Panc1 (cell line): ENCODE measurements at regions not wholly inside any gene's neighbourhood (a gene's known extent, or its start where the extent isn't known, plus 50 kb on each side); places are given as distances from the start of the nearest gene placed in this dataset.

Experiments used
- ATAC-seq: fragments of 200-7000 bp; cut with Tn5 transposase; 2 replicates; pipeline ENCODE4 v1.9.1; 2020; ENCODE audit warnings: mild to moderate bottlenecking, moderate library complexity
- BruUV-seq: library from RNA; stranded (reverse); fragments of 400-500 nt; replicated peaks from 2 replicates; lab custom pipeline; 2021; lab: Mats Ljungman, UMichigan
- CTCF ChIA-PET: fragments of 300-600 bp; sonication (Branson Sonifier 250); formaldehyde crosslinking; loops from one replicate; lab custom pipeline; 2022; ENCODE audit warnings: antibody characterized with exemption; lab: Charles Lee
- POLR2A ChIA-PET: fragments of 300-600 bp; sonication (Branson Sonifier 250); formaldehyde crosslinking; loops from one replicate; lab custom pipeline; 2022; ENCODE audit warnings: antibody characterized with exemption; lab: Charles Lee
- DNase-seq: peaks from one replicate; pipeline ENCODE4 v3.0.0-alpha.2; 2010; ENCODE audit warnings: low read depth, low spot score
- H3K27ac ChIP-seq: 2 replicates; pipeline ENCODE4 v1.5.1; 2011; ENCODE audit warnings: mild to moderate bottlenecking, low read length, inconsistent platforms
- H3K27me3 ChIP-seq: fragments of 200-500 bp; sonication (Bioruptor generic); 2 replicates; pipeline ENCODE4 v1.6.0; 2014; ENCODE audit warnings: low read length, inconsistent platforms; ENCODE audit not compliant: control insufficient read depth, insufficient read depth
- H3K36me3 ChIP-seq: fragments of 200-500 bp; sonication (Bioruptor generic); 2 replicates; pipeline ENCODE4 v1.5.1; 2014; ENCODE audit warnings: inconsistent platforms, mild to moderate bottlenecking, low read length, moderate library complexity; ENCODE audit not compliant: control insufficient read depth, insufficient read depth
- H3K4me1 ChIP-seq: 2 replicates; pipeline ENCODE4 v1.5.1; 2011; ENCODE audit warnings: inconsistent platforms, mild to moderate bottlenecking, low read length, moderate library complexity; ENCODE audit not compliant: control insufficient read depth, insufficient read depth
- H3K4me3 ChIP-seq, 2 experiments: 2 replicates each; pipeline ENCODE4 v1.5.1; 2011 to 2012; ENCODE audit warnings: low read depth in 2 of 2, low read length in 2 of 2, mild to moderate bottlenecking in 2 of 2, inconsistent platforms in 1 of 2, moderate library complexity in 1 of 2
- H3K9me3 ChIP-seq: fragments of 200-500 bp; sonication (Bioruptor generic); 2 replicates; pipeline ENCODE4 v1.5.1; 2014; ENCODE audit warnings: low read depth, mild to moderate bottlenecking, inconsistent platforms, low read length, moderate library complexity; ENCODE audit not compliant: control insufficient read depth, insufficient read depth
- CTCF ChIP-seq: fragments of 450-650 bp; IDR thresholded peaks from 2 replicates; pipeline ENCODE4 v1.5.1; 2017; ENCODE audit warnings: mild to moderate bottlenecking
- POLR2AphosphoS5 ChIP-seq: IDR thresholded peaks from 2 replicates; pipeline ENCODE4 v1.6.1; 2012; ENCODE audit warnings: mild to moderate bottlenecking, low read depth, low read length, moderate library complexity
- REST ChIP-seq, 2 experiments: IDR thresholded peaks; 2 replicates each; pipeline ENCODE4 v1.6.1; 2011 to 2012; ENCODE audit warnings: low read depth in 2 of 2, control low read depth in 1 of 2, low read length in 1 of 2, mild to moderate bottlenecking in 1 of 2, moderate library complexity in 1 of 2; ENCODE audit not compliant: insufficient read depth in 1 of 2
- SIN3A ChIP-seq: IDR thresholded peaks from 2 replicates; pipeline ENCODE4 v1.6.1; 2012; ENCODE audit warnings: low read depth, mild to moderate bottlenecking, low read length, moderate library complexity, borderline replicate concordance; ENCODE audit not compliant: insufficient read depth
- TCF7L2 ChIP-seq: IDR thresholded peaks from 2 replicates; pipeline ENCODE4 v1.6.1; 2011; ENCODE audit warnings: mild to moderate bottlenecking, low read depth, low read length, inconsistent platforms
- in situ Hi-C: cut with HindIII; loops from 2 replicates; pipeline ENCODE4 v1.10.0; 2016; ENCODE audit warnings: low sequenced_read_pairs, low pct_unique_long_range_greater_than_20kb
- intact Hi-C: fragments of 100-400 bp; cut with micrococcal nuclease; formaldehyde crosslinking; loops from one replicate; pipeline ENCODE4 v1.10.0; 2022; ENCODE audit not compliant: unreplicated experiment

GRCh38 chr10:124299696-124300095 is 119.0 kb downstream of the OAT start:
- CTCF ChIA-PET, result no interaction called here
- no peak for DNase-seq

GRCh38 chr10:124298891-124299290 is 119.8 kb downstream of the OAT start:
- POLR2A ChIA-PET, result no interaction called here
- DNase-seq (no peak), ATAC-seq (no peak)
- Histone ChIP-seq H3K27ac (no peak overlapping the region), H3K27me3 (no peaks in the 10 kb centered on the region), H3K4me1 (no peaks in the 10 kb centered on the region), H3K4me3 (no peak overlapping the region), H3K9me3 (no peaks in the 10 kb centered on the region; the same call in 1 of the 2 replicates), H3K36me3 (no peaks in the 10 kb centered on the region)
- intact Hi-C loops, result no loop called here
- TF ChIP-seq REST (IDR thresholded peaks at IDR 0.05; ENCODE audit: insufficient read depth in 1 of 2, low read depth in 2 of 2, low read length in 1 of 2), result no peak
- no peak for TF ChIP-seq POLR2AphosphoS5
- no peak for TF ChIP-seq CTCF
- no peak for TF ChIP-seq TCF7L2
- no peak for TF ChIP-seq SIN3A
- CTCF ChIA-PET, result no interaction called here
- no TSS peak for BruUV-seq
- in situ Hi-C loops, result no loop called here

More at GRCh38 chr10:124299696-124300095, 119.0 kb downstream of the OAT start:
- Histone ChIP-seq H3K4me3 (no peak overlapping the region), H3K9me3 (no peaks in the 10 kb centered on the region; the same call in 1 of the 2 replicates), H3K36me3 (no peaks in the 10 kb centered on the region), H3K4me1 (no peaks in the 10 kb centered on the region), H3K27ac (no peak overlapping the region), H3K27me3 (no peaks in the 10 kb centered on the region)
- BruUV-seq, result no TSS peak
- intact Hi-C loops (no loop called here), in situ Hi-C loops (no loop called here)
- TF ChIP-seq REST (IDR thresholded peaks at IDR 0.05; ENCODE audit: insufficient read depth in 1 of 2, low read depth in 2 of 2, low read length in 1 of 2) (no peak), CTCF (no peak), SIN3A (no peak), TCF7L2 (no peak), POLR2AphosphoS5 (no peak)
- POLR2A ChIA-PET, result no interaction called here
- ATAC-seq, result no peak
